Immature natural killer cell (primary cell): ENCODE measurements at regions not wholly inside any gene's neighbourhood (a gene's known extent, or its start where the extent isn't known, plus 50 kb on each side); places are given as distances from the start of the nearest gene placed in this dataset.
"Not testable (repeated sequence)": the region's sequence is repeated elsewhere in the genome, so short reads cannot be mapped to it uniquely, and the experiment has no call there.

Experiments used
- DNase-seq, 3 donors: peaks; one replicate each; pipeline ENCODE4 v3.0.0; 2022; ENCODE audit warnings: mixed read lengths in 1 of 3
- H3K27ac Mint-ChIP-seq, 6 donors: one replicate each; pipeline ENCODE4 v1.8.0; 2020; ENCODE audit warnings: mixed read lengths in 6 of 6, mild to moderate bottlenecking in 5 of 6, inconsistent platforms in 4 of 6, moderate library complexity in 3 of 6
- H3K27me3 Mint-ChIP-seq, 3 donors: one replicate each; pipeline ENCODE4 v1.8.0; 2020 to 2021; ENCODE audit warnings: low read depth in 3 of 3, mild to moderate bottlenecking in 3 of 3, mixed read lengths in 3 of 3, moderate library complexity in 3 of 3, inconsistent platforms in 1 of 3
- H3K36me3 Mint-ChIP-seq, 3 donors: one replicate each; pipeline ENCODE4 v1.8.0; 2020; ENCODE audit warnings: mixed read lengths in 3 of 3, inconsistent platforms in 2 of 3, mild to moderate bottlenecking in 2 of 3
- H3K4me1 Mint-ChIP-seq, 2 donors: one replicate each; pipeline ENCODE4 v1.8.0; 2020; ENCODE audit warnings: inconsistent platforms in 2 of 2, mild to moderate bottlenecking in 2 of 2, mixed read lengths in 2 of 2, moderate library complexity in 1 of 2
- H3K4me3 Mint-ChIP-seq, 5 donors: one replicate each; pipeline ENCODE4 v1.8.0; 2020; ENCODE audit warnings: mild to moderate bottlenecking in 5 of 5, mixed read lengths in 5 of 5, inconsistent platforms in 3 of 5, moderate library complexity in 3 of 5
- H3K9me3 Mint-ChIP-seq, 6 donors: one replicate each; pipeline ENCODE4 v1.8.0; 2020; ENCODE audit warnings: mild to moderate bottlenecking in 6 of 6, mixed read lengths in 6 of 6, inconsistent platforms in 4 of 6, moderate library complexity in 3 of 6

- no peak for DNase-seq
- H3K9me3 Mint-ChIP-seq, result peaks cover 0 to 1% (median 0%) of the 10 kb centered on the region in 6 donors
- no peaks in the 10 kb centered on the region for H3K4me1 Mint-ChIP-seq
- no peaks in the 10 kb centered on the region for H3K36me3 Mint-ChIP-seq
- H3K27ac Mint-ChIP-seq, result no peak overlapping the region
- no peak overlapping the region for H3K4me3 Mint-ChIP-seq
- H3K27me3 Mint-ChIP-seq, result peaks cover 0 to 9% (median 2%) of the 10 kb centered on the region in 3 donors
Measured at GRCh38 chr6:150689900-150690590, 90.4 kb downstream of the PLEKHG1 start.

GRCh38 chr6:150690681-150691080, 91.0 kb downstream of the PLEKHG1 start:
- no peak overlapping the region for H3K27ac Mint-ChIP-seq
- no peak overlapping the region for H3K4me3 Mint-ChIP-seq
- no peaks in the 10 kb centered on the region for H3K4me1 Mint-ChIP-seq
- no peak for DNase-seq
- no peaks in the 10 kb centered on the region for H3K36me3 Mint-ChIP-seq
- peaks cover under 1 to 7% (median 2%) of the 10 kb centered on the region in 3 donors for H3K27me3 Mint-ChIP-seq
- H3K9me3 Mint-ChIP-seq, result peaks cover 0 to 1% (median 0%) of the 10 kb centered on the region in 6 donors

DNA sequence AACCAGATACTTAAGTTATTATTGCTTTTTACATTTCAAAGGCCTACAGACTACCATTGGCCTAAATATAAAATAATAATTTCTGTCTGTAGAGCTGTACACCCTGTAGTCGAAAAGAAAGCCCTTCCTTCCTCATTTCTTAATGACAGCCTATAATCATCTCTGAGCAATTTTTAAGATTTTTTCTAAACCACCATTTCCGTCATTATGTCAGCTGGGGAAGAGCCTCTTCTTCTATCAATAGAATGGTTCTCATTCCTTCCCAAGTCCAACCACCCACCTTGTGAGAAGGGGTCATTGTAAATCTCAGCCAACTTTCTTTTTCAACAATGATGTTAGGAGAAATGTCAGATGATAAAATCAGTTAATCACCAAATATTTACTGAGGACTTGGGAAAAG, 91.8 kb downstream of the PLEKHG1 start:
- Mint-ChIP-seq H3K4me3 (no peak overlapping the region), H3K4me1 (no peaks in the 10 kb centered on the region), H3K36me3 (no peaks in the 10 kb centered on the region), H3K27ac (no peak overlapping the region), H3K27me3 (peaks cover 2 to 7% (median 4%) of the 10 kb centered on the region in 3 donors), H3K9me3 (peaks cover 0 to 1% (median 0%) of the 10 kb centered on the region in 6 donors)
- DNase-seq, result no peak

DNA sequence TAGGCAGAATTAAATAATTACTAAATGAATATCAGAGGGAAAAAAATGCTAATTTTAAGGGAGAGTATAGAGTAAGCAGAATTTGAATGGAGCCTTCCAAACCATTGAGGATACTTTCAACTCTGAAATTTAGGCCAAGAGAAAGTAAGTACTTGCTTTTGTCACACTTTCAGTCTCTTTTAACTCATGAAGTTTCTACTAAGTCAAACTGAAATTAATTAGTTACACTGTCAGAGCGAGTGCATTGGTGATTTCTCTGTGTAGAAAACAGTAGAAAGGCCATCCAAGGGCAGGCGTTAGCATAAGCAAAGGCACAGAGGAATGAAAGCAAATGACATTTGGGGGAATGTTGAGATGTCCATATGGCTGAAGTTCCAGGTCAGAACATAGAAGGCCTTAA, 92.9 kb downstream of the PLEKHG1 start:
- Mint-ChIP-seq H3K9me3 (peaks cover 0 to 1% (median 0%) of the 10 kb centered on the region in 6 donors), H3K4me3 (no peak overlapping the region), H3K27ac (no peak overlapping the region), H3K4me1 (no peaks in the 10 kb centered on the region), H3K36me3 (no peaks in the 10 kb centered on the region), H3K27me3 (peaks cover 4 to 7% (median 5%) of the 10 kb centered on the region in 3 donors)
- DNase-seq, result no peak

DNA sequence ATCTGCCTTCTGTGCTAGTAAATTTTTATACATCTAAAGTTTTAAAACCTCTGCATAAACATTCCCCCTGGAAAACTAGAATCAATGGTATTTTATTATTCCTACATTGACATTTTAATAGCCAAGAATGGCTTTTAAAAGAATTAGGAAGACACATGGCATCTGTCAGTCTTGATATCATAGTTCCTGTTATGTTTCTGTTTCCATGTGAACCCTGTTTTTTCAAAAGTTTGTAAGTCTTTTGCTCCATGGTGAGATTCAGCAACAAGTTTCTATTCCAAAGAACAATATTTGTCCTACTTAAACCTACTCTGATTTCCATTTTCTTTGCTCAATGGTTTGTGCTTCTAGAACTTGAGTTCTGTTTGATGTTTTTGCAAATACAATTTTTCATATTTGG, 95.2 kb downstream of the PLEKHG1 start:
- no peaks in the 10 kb centered on the region for H3K4me1 Mint-ChIP-seq
- no peaks in the 10 kb centered on the region for H3K9me3 Mint-ChIP-seq
- no peak overlapping the region for H3K27ac Mint-ChIP-seq
- peaks cover 4 to 7% (median 5%) of the 10 kb centered on the region in 3 donors for H3K27me3 Mint-ChIP-seq
- DNase-seq, result no peak
- no peak overlapping the region for H3K4me3 Mint-ChIP-seq
- H3K36me3 Mint-ChIP-seq, result no peaks in the 10 kb centered on the region

DNA sequence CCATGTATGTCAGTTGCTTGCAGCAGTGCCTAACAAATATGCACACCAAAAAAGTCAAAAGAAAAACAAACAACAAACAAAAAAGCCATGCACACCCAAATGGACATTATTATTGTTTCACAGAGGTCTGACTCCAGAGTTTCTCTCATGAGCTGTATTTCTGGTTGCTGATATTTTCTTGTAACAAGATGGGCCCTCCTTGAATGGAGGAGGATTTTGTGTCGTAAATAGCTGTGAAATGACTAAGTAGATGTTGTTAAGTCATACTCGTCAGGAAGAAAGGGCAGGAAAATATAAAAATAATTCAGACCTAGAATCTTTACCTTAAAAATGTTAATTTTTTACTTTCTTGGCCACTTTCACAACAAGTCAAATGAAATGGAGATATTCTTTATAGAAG, 96.0 kb downstream of the PLEKHG1 start:
- Mint-ChIP-seq H3K4me3 (no peak overlapping the region), H3K9me3 (no peaks in the 10 kb centered on the region), H3K27me3 (peaks cover 4 to 7% (median 5%) of the 10 kb centered on the region in 3 donors), H3K4me1 (no peaks in the 10 kb centered on the region), H3K27ac (no peak overlapping the region), H3K36me3 (no peaks in the 10 kb centered on the region)
- DNase-seq, result no peak

DNA sequence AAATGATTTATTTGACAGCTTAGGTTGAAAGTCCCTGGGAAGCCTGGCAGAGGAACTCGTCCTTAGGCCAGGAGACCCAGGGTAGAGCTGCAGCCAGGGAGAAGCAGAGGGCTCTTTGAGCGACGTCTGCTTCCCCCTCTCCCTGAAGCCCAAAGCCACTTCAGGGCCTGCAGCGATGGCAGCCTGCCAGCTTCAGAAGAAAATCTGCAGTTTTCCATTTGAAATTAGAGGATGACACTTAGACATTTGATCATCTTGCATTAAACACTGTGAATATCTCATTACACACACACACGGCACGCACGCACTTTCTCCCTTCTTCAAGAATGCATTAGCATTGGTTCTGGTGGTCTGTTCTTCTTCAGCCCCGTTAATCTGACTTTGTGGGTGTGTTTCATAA, 96.5 kb downstream of the PLEKHG1 start:
- H3K27me3 Mint-ChIP-seq, result peaks cover 4 to 7% (median 5%) of the 10 kb centered on the region in 3 donors
- no peak for DNase-seq
- H3K4me1 Mint-ChIP-seq, result no peaks in the 10 kb centered on the region
- no peaks in the 10 kb centered on the region for H3K9me3 Mint-ChIP-seq
- H3K27ac Mint-ChIP-seq, result no peak overlapping the region
- no peak overlapping the region for H3K4me3 Mint-ChIP-seq
- no peaks in the 10 kb centered on the region for H3K36me3 Mint-ChIP-seq

GRCh38 chr6:150696918-150697317, 97.2 kb downstream of the PLEKHG1 start:
- H3K36me3 Mint-ChIP-seq, H3K4me3 Mint-ChIP-seq, H3K27ac Mint-ChIP-seq, H3K9me3 Mint-ChIP-seq, H3K27me3 Mint-ChIP-seq, H3K4me1 Mint-ChIP-seq, DNase-seq: not testable (repeated sequence)

DNA sequence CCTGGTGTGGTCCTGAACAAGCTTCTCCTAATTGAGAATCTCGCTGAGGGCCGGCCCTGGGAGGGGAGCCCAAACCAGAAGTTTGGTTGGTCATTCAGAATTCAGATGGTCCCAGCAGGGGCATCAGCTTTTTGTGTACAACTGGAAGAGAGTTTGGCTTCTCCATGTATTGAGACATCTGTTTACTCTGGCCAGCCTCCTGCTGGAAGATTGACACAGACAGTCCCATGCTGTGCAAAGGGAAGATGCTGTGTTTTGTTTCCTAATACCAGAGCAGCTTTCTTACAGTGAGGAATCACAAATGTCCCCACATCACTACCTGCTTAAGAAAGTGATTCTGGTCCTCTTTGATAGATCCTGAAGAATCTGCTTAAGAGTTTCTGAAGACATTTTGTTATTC, 97.8 kb downstream of the PLEKHG1 start:
- DNase-seq, result no peak
- no peaks in the 10 kb centered on the region for H3K9me3 Mint-ChIP-seq

GRCh38 chr6:150698391-150698790, 98.7 kb downstream of the PLEKHG1 start:
- no peaks in the 10 kb centered on the region for H3K9me3 Mint-ChIP-seq
- no peak for DNase-seq
- H3K36me3 Mint-ChIP-seq, result no peaks in the 10 kb centered on the region
- H3K27me3 Mint-ChIP-seq, result peaks cover 3 to 6% (median 5%) of the 10 kb centered on the region in 3 donors
- H3K4me3 Mint-ChIP-seq, result no peak overlapping the region
- no peak overlapping the region for H3K27ac Mint-ChIP-seq
- no peaks in the 10 kb centered on the region for H3K4me1 Mint-ChIP-seq

More for the DNA sequence above, 97.8 kb downstream of the PLEKHG1 start:
- H3K4me3 Mint-ChIP-seq, result no peak overlapping the region
- H3K27me3 Mint-ChIP-seq, result peaks cover 4 to 5% (median 5%) of the 10 kb centered on the region in 3 donors
- no peak overlapping the region for H3K27ac Mint-ChIP-seq
- H3K36me3 Mint-ChIP-seq, result no peaks in the 10 kb centered on the region
- no peaks in the 10 kb centered on the region for H3K4me1 Mint-ChIP-seq

GRCh38 chr6:150702675-150703074, 103.0 kb downstream of the PLEKHG1 start:
- no peak for DNase-seq
- H3K36me3 Mint-ChIP-seq, result no peaks in the 10 kb centered on the region
- H3K4me1 Mint-ChIP-seq, result no peaks in the 10 kb centered on the region
- H3K27me3 Mint-ChIP-seq, result peaks cover 2 to 10% (median 3%) of the 10 kb centered on the region in 3 donors
- H3K27ac Mint-ChIP-seq, result no peak overlapping the region
- H3K9me3 Mint-ChIP-seq, result no peaks in the 10 kb centered on the region
- H3K4me3 Mint-ChIP-seq, result no peak overlapping the region

GRCh38 chr6:150704447-150705192, 104.9 kb downstream of the PLEKHG1 start:
- DNase-seq, result no peak
- no peaks in the 10 kb centered on the region for H3K4me1 Mint-ChIP-seq
- no peak overlapping the region for H3K27ac Mint-ChIP-seq

GRCh38 chr6:150705392-150705791, 105.7 kb downstream of the PLEKHG1 start:
- Mint-ChIP-seq H3K27me3 (peaks cover 2 to 14% (median 3%) of the 10 kb centered on the region in 3 donors), H3K4me1 (no peaks in the 10 kb centered on the region), H3K27ac (no peak overlapping the region), H3K9me3 (no peaks in the 10 kb centered on the region), H3K36me3 (no peaks in the 10 kb centered on the region), H3K4me3 (no peak overlapping the region)
- DNase-seq, result no peak

More at GRCh38 chr6:150704447-150705192, 104.9 kb downstream of the PLEKHG1 start:
- Mint-ChIP-seq H3K27me3 (peaks cover 2 to 14% (median 3%) of the 10 kb centered on the region in 3 donors), H3K4me3 (no peak overlapping the region), H3K36me3 (no peaks in the 10 kb centered on the region), H3K9me3 (no peaks in the 10 kb centered on the region)

DNA sequence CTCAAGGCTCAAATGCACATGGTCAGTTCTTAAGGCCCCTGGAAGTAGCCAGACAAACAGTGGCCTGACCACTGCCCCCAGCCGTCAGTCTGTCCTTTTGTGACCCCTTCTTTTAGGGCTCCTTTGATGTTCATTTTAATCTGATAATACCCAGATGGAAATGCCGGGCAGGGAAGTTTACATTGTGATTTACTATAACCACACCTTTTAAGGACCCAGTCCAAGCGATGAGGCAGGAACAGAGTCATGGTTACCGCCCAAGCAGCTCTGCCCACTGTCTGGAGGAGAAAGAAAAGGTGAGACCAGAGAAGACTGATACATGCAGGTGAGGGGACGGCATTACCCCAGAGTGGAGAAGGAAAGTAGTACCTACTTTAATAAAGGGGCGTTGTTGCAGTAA, 110.6 kb downstream of the PLEKHG1 start:
- H3K27ac Mint-ChIP-seq, result no peak overlapping the region
- H3K4me1 Mint-ChIP-seq, result no peaks in the 10 kb centered on the region
- no peaks in the 10 kb centered on the region for H3K9me3 Mint-ChIP-seq
- no peak overlapping the region for H3K4me3 Mint-ChIP-seq
- peaks cover 0 to 6% (median 3%) of the 10 kb centered on the region in 3 donors for H3K27me3 Mint-ChIP-seq
- DNase-seq, result no peak
- no peaks in the 10 kb centered on the region for H3K36me3 Mint-ChIP-seq
